ENCODE measurements at regions not wholly inside any gene's neighbourhood (a gene's known extent, or its start where the extent isn't known, plus 50 kb on each side); places are given as distances from the start of the nearest gene placed in this dataset.

- H3K27me3 ChIP-seq (ENCODE audit: control insufficient read depth, insufficient read depth, low read length): no peaks in the 10 kb centered on the region
- H3K9ac ChIP-seq (ENCODE audit: low read length): no peak overlapping the region
- peaks cover 5% of the 10 kb centered on the region for H3K4me1 ChIP-seq (ENCODE audit: control insufficient read depth, insufficient read depth, low read length)
- no peak overlapping the region for H3K27ac ChIP-seq (ENCODE audit: low read depth, low read length)
- H3K36me3 ChIP-seq (ENCODE audit: control insufficient read depth, insufficient read depth, low read length): no peaks in the 10 kb centered on the region
- H3K4me3 ChIP-seq (ENCODE audit: low read depth, low read length): no peak overlapping the region
- H3K9me3 ChIP-seq (ENCODE audit: control insufficient read depth, insufficient read depth, low read depth, low read length): no peaks in the 10 kb centered on the region
Measured at GRCh38 chr2:144947709-144948037, 427.8 kb upstream of the ZEB2 start.

- H3K36me3 ChIP-seq (ENCODE audit: control insufficient read depth, insufficient read depth, low read length): no peaks in the 10 kb centered on the region
Measured at GRCh38 chr2:144946263-144946662, 426.3 kb upstream of the ZEB2 start.

DNA sequence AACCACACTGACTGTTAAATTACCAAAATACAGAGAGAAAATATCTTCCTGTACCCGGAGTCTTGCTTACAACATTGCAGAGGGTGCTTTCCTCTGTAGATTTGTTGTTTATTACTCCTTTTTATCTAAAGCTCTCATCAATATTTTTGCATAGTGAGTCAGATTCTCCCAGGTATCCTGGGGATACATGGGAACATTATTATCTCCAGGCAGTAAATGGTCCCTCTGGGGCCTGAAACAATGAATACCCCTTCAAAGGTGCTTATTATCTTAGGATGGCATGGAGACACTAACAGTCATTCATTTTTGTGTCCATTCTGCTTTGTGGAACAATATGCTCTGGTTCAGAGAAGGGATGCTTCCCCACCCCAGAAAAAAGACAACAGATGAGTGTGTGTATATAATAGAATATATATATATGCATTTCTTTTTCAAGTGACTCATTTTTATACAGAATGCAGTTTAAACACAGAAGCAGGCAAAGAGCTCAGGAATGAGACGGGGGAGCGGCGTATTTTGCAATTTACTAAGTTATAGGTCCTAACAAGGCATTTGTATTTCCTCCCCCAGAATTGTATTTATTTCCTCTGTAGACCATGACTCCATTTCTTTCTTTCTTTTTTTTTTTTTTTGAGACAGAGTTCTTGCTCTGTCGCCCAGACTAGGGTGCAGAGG lies 424.8 kb upstream of the ZEB2 start:
- peaks cover 5% of the 10 kb centered on the region for H3K4me1 ChIP-seq (ENCODE audit: control insufficient read depth, insufficient read depth, low read length)
- H3K4me3 ChIP-seq (ENCODE audit: low read depth, low read length): no peak overlapping the region
- no peak overlapping the region for H3K9ac ChIP-seq (ENCODE audit: low read length)
- H3K9me3 ChIP-seq (ENCODE audit: control insufficient read depth, insufficient read depth, low read depth, low read length): no peaks in the 10 kb centered on the region
- H3K27ac ChIP-seq (ENCODE audit: low read depth, low read length): no peak overlapping the region
- H3K27me3 ChIP-seq (ENCODE audit: control insufficient read depth, insufficient read depth, low read length): no peaks in the 10 kb centered on the region
- no peaks in the 10 kb centered on the region for H3K36me3 ChIP-seq (ENCODE audit: control insufficient read depth, insufficient read depth, low read length)

More at GRCh38 chr2:144946263-144946662, 426.3 kb upstream of the ZEB2 start:
- no peak overlapping the region for H3K4me3 ChIP-seq (ENCODE audit: low read depth, low read length)
- H3K9me3 ChIP-seq (ENCODE audit: control insufficient read depth, insufficient read depth, low read depth, low read length): no peaks in the 10 kb centered on the region
- no peak overlapping the region for H3K9ac ChIP-seq (ENCODE audit: low read length)
- no peak overlapping the region for H3K27ac ChIP-seq (ENCODE audit: low read depth, low read length)
- peaks cover 5% of the 10 kb centered on the region for H3K4me1 ChIP-seq (ENCODE audit: control insufficient read depth, insufficient read depth, low read length)
- H3K27me3 ChIP-seq (ENCODE audit: control insufficient read depth, insufficient read depth, low read length): no peaks in the 10 kb centered on the region

DNA sequence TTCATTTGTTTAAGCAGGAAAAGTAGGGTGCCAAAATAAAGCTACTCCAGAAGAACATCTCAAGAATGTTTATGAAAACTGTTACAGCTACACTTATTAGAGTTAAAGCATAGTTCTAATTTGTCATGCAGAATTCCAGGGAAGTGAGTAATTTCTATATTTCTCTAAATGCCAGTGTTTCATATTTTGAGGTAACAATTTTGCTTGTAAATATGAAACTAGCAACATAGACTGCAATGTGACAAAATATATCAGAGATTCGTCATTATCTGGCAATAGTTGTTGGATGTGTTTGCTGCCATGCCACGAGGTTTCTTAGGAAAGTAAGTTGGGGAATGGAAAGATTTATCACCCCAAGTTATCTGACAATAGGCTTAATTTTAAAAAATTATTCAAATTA lies 424.1 kb upstream of the ZEB2 start:
- no peaks in the 10 kb centered on the region for H3K36me3 ChIP-seq (ENCODE audit: control insufficient read depth, insufficient read depth, low read length)
- H3K9ac ChIP-seq (ENCODE audit: low read length): no peak overlapping the region
- no peak overlapping the region for H3K27ac ChIP-seq (ENCODE audit: low read depth, low read length)
- H3K4me3 ChIP-seq (ENCODE audit: low read depth, low read length): no peak overlapping the region
- H3K9me3 ChIP-seq (ENCODE audit: control insufficient read depth, insufficient read depth, low read depth, low read length): no peaks in the 10 kb centered on the region
- H3K4me1 ChIP-seq (ENCODE audit: control insufficient read depth, insufficient read depth, low read length): peaks cover 5% of the 10 kb centered on the region
- no peaks in the 10 kb centered on the region for H3K27me3 ChIP-seq (ENCODE audit: control insufficient read depth, insufficient read depth, low read length)

- peaks cover 4% of the 10 kb centered on the region for H3K4me1 ChIP-seq (ENCODE audit: control insufficient read depth, insufficient read depth, low read length)
- no peaks in the 10 kb centered on the region for H3K9me3 ChIP-seq (ENCODE audit: control insufficient read depth, insufficient read depth, low read depth, low read length)
- H3K36me3 ChIP-seq (ENCODE audit: control insufficient read depth, insufficient read depth, low read length): no peaks in the 10 kb centered on the region
- no peak overlapping the region for H3K9ac ChIP-seq (ENCODE audit: low read length)
- no peaks in the 10 kb centered on the region for H3K27me3 ChIP-seq (ENCODE audit: control insufficient read depth, insufficient read depth, low read length)
- H3K4me3 ChIP-seq (ENCODE audit: low read depth, low read length): no peak overlapping the region
- H3K27ac ChIP-seq (ENCODE audit: low read depth, low read length): no peak overlapping the region
Measured at GRCh38 chr2:144943293-144943941, 423.5 kb upstream of the ZEB2 start.

- no peak overlapping the region for H3K9ac ChIP-seq (ENCODE audit: low read length)
- peaks cover 7% of the 10 kb centered on the region; the same call in 1 of the 2 replicates for H3K4me1 ChIP-seq (ENCODE audit: control insufficient read depth, insufficient read depth, low read length)
- no peaks in the 10 kb centered on the region for H3K36me3 ChIP-seq (ENCODE audit: control insufficient read depth, insufficient read depth, low read length)
- no peak overlapping the region for H3K4me3 ChIP-seq (ENCODE audit: low read depth, low read length)
- H3K27me3 ChIP-seq (ENCODE audit: control insufficient read depth, insufficient read depth, low read length): no peaks in the 10 kb centered on the region
- no peaks in the 10 kb centered on the region for H3K9me3 ChIP-seq (ENCODE audit: control insufficient read depth, insufficient read depth, low read depth, low read length)
- H3K27ac ChIP-seq (ENCODE audit: low read depth, low read length): no peak overlapping the region
Measured at GRCh38 chr2:144942516-144943256, 422.8 kb upstream of the ZEB2 start.

DNA sequence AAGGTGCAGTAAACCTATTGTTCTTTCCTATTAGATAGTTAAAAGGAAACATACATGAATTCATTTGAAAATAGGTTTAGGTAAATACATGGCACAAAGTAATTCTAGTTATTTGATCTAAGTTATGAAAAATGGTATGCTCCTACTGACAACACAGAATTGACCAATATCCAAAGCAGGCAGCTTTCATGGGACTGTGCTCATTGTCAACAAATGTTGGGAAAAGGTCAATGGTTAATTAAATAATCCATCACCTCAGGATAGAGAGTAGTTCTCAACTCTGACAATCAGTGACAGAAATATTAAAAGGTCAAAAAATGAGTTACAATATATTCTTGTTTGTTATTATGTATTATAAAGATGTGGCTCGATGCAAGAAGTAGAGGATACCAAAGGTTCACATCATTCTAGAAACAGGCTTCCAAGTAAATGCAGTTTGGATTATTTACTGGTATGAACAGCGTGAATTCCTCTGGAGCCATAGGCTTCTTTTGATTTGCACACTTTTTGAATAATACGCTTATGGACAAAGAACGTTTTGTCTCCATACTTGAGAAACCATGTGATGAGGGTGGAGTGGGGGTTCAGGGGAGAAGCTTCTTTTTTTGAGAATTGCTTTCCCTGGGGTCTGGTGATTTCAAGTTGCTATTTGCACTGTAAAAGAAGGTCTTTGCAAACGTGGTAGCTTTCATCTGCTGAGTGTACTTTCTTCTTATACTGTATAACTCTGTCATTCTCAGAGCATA lies 422.0 kb upstream of the ZEB2 start:
- no peak overlapping the region for H3K27ac ChIP-seq (ENCODE audit: low read depth, low read length)
- no peaks in the 10 kb centered on the region for H3K9me3 ChIP-seq (ENCODE audit: control insufficient read depth, insufficient read depth, low read depth, low read length)
- peaks cover 9% of the 10 kb centered on the region; the same call in 1 of the 2 replicates for H3K4me1 ChIP-seq (ENCODE audit: control insufficient read depth, insufficient read depth, low read length)
- no peaks in the 10 kb centered on the region for H3K27me3 ChIP-seq (ENCODE audit: control insufficient read depth, insufficient read depth, low read length)
- H3K4me3 ChIP-seq (ENCODE audit: low read depth, low read length): no peak overlapping the region
- H3K9ac ChIP-seq (ENCODE audit: low read length): no peak overlapping the region
- H3K36me3 ChIP-seq (ENCODE audit: control insufficient read depth, insufficient read depth, low read length): no peaks in the 10 kb centered on the region

- H3K36me3 ChIP-seq (ENCODE audit: control insufficient read depth, insufficient read depth, low read length): no peaks in the 10 kb centered on the region
- H3K4me3 ChIP-seq (ENCODE audit: low read depth, low read length): no peak overlapping the region
- no peaks in the 10 kb centered on the region for H3K9me3 ChIP-seq (ENCODE audit: control insufficient read depth, insufficient read depth, low read depth, low read length)
- H3K27me3 ChIP-seq (ENCODE audit: control insufficient read depth, insufficient read depth, low read length): no peaks in the 10 kb centered on the region
- no peak overlapping the region for H3K27ac ChIP-seq (ENCODE audit: low read depth, low read length)
- H3K9ac ChIP-seq (ENCODE audit: low read length): no peak overlapping the region
- H3K4me1 ChIP-seq (ENCODE audit: control insufficient read depth, insufficient read depth, low read length): peaks cover 9% of the 10 kb centered on the region; the same call in 1 of the 2 replicates
Measured at GRCh38 chr2:144939590-144939989, 419.7 kb upstream of the ZEB2 start.

- no peaks in the 10 kb centered on the region for H3K27me3 ChIP-seq (ENCODE audit: control insufficient read depth, insufficient read depth, low read length)
- no peaks in the 10 kb centered on the region for H3K9me3 ChIP-seq (ENCODE audit: control insufficient read depth, insufficient read depth, low read depth, low read length)
- no peak overlapping the region for H3K27ac ChIP-seq (ENCODE audit: low read depth, low read length)
- no peak overlapping the region for H3K9ac ChIP-seq (ENCODE audit: low read length)
- no peak overlapping the region for H3K4me3 ChIP-seq (ENCODE audit: low read depth, low read length)
- peaks cover 9% of the 10 kb centered on the region; the same call in 1 of the 2 replicates for H3K4me1 ChIP-seq (ENCODE audit: control insufficient read depth, insufficient read depth, low read length)
- H3K36me3 ChIP-seq (ENCODE audit: control insufficient read depth, insufficient read depth, low read length): no peaks in the 10 kb centered on the region
Measured at GRCh38 chr2:144937910-144938709, 418.2 kb upstream of the ZEB2 start.

GRCh38 chr2:144937066-144937465 lies 417.1 kb upstream of the ZEB2 start:
- no peaks in the 10 kb centered on the region for H3K9me3 ChIP-seq (ENCODE audit: control insufficient read depth, insufficient read depth, low read depth, low read length)
- no peak overlapping the region for H3K27ac ChIP-seq (ENCODE audit: low read depth, low read length)
- H3K9ac ChIP-seq (ENCODE audit: low read length): no peak overlapping the region
- no peak overlapping the region for H3K4me3 ChIP-seq (ENCODE audit: low read depth, low read length)
- H3K36me3 ChIP-seq (ENCODE audit: control insufficient read depth, insufficient read depth, low read length): no peaks in the 10 kb centered on the region
- H3K27me3 ChIP-seq (ENCODE audit: control insufficient read depth, insufficient read depth, low read length): no peaks in the 10 kb centered on the region
- H3K4me1 ChIP-seq (ENCODE audit: control insufficient read depth, insufficient read depth, low read length): peaks cover 9% of the 10 kb centered on the region; the same call in 1 of the 2 replicates

All from HUES6 (cell line).